Cardiac muscle cell (in vitro differentiated cells and primary cell): ENCODE measurements at regions not wholly inside any gene's neighbourhood (a gene's known extent, or its start where the extent isn't known, plus 50 kb on each side); places are given as distances from the start of the nearest gene placed in this dataset.

Source experiments
- DNase-seq, 2 donors: peaks; one replicate each; pipeline versions ENCODE4 v3.0.0 to v3.0.0-alpha.2; 2010 to 2017; ENCODE audit warnings: low read depth in 1 of 2, low spot score in 1 of 2
- H3K27ac ChIP-seq: fragments of 200-600 bp; sonication (generic); 2 replicates; pipeline ENCODE4 v1.5.1; 2016
- H3K27me3 ChIP-seq: fragments of 200-600 bp; sonication (generic); 2 replicates; pipeline ENCODE4 v1.6.0; 2016; ENCODE audit warnings: control low read depth
- H3K36me3 ChIP-seq: fragments of 200-600 bp; sonication (generic); 2 replicates; pipeline ENCODE4 v1.5.1; 2016; ENCODE audit warnings: control low read depth
- H3K4me1 ChIP-seq: fragments of 200-600 bp; sonication (generic); 2 replicates; pipeline ENCODE4 v1.8.1; 2017; ENCODE audit warnings: low read depth, mild to moderate bottlenecking, mixed run types
- H3K4me3 ChIP-seq: fragments of 200-600 bp; sonication (generic); 2 replicates; pipeline ENCODE4 v1.5.1; 2016; ENCODE audit warnings: mild to moderate bottlenecking
- H3K9me3 ChIP-seq: fragments of 200-600 bp; sonication (generic); 2 replicates; pipeline ENCODE4 v1.5.1; 2017; ENCODE audit warnings: low read depth, mild to moderate bottlenecking, control low read depth
- CTCF ChIP-seq: IDR thresholded peaks from 2 replicates; pipeline ENCODE4 v1.5.1; 2012; ENCODE audit warnings: low read depth, mild to moderate bottlenecking, low read length

- no peak for DNase-seq
- TF ChIP-seq CTCF: no peak
- Histone ChIP-seq H3K36me3 (no peaks in the 10 kb centered on the region), H3K9me3 (no peaks in the 10 kb centered on the region), H3K27ac (no peak overlapping the region), H3K4me3 (no peak overlapping the region), H3K27me3 (no peaks in the 10 kb centered on the region), H3K4me1 (no peaks in the 10 kb centered on the region)
Measured at GRCh38 chr6:115474443-115475041, 586.1 kb downstream of the FRK start.

- DNase-seq: no peak
- H3K27ac ChIP-seq: no peak overlapping the region
- H3K36me3 ChIP-seq: no peaks in the 10 kb centered on the region
- H3K4me1 ChIP-seq: no peaks in the 10 kb centered on the region
- no peak overlapping the region for H3K4me3 ChIP-seq
- no peaks in the 10 kb centered on the region for H3K27me3 ChIP-seq
- H3K9me3 ChIP-seq: no peaks in the 10 kb centered on the region
- no peak for TF ChIP-seq CTCF
Measured at GRCh38 chr6:115468272-115469005, 592.3 kb downstream of the FRK start.

GRCh38 chr6:115467726-115468125 lies 593.0 kb downstream of the FRK start:
- no peak for TF ChIP-seq CTCF
- no peaks in the 10 kb centered on the region for H3K4me1 ChIP-seq
- H3K27ac ChIP-seq: no peak overlapping the region
- H3K27me3 ChIP-seq: no peaks in the 10 kb centered on the region
- H3K36me3 ChIP-seq: no peaks in the 10 kb centered on the region
- H3K9me3 ChIP-seq: no peaks in the 10 kb centered on the region
- no peak overlapping the region for H3K4me3 ChIP-seq
- no peak for DNase-seq

- TF ChIP-seq CTCF: no peak
- Histone ChIP-seq H3K27me3 (no peaks in the 10 kb centered on the region), H3K36me3 (no peaks in the 10 kb centered on the region), H3K27ac (no peak overlapping the region), H3K4me1 (no peaks in the 10 kb centered on the region), H3K4me3 (no peak overlapping the region), H3K9me3 (no peaks in the 10 kb centered on the region)
- DNase-seq: no peak
Measured at GRCh38 chr6:115460913-115461312, 599.8 kb downstream of the FRK start.

- DNase-seq: no peak
- H3K4me1 ChIP-seq: no peaks in the 10 kb centered on the region
Measured at GRCh38 chr6:115456848-115457247, 603.8 kb downstream of the FRK start.

More at GRCh38 chr6:115456848-115457247, 603.8 kb downstream of the FRK start:
- H3K4me3 ChIP-seq: no peak overlapping the region
- no peaks in the 10 kb centered on the region for H3K27me3 ChIP-seq
- no peak for TF ChIP-seq CTCF
- no peaks in the 10 kb centered on the region for H3K9me3 ChIP-seq
- no peak overlapping the region for H3K27ac ChIP-seq
- H3K36me3 ChIP-seq: no peaks in the 10 kb centered on the region
